HG03097 (cell line): ENCODE measurements at regions not wholly inside any gene's neighbourhood (a gene's known extent, or its start where the extent isn't known, plus 50 kb on each side); places are given as distances from the start of the nearest gene placed in this dataset.
"Not testable (repeated sequence)": the region's sequence is repeated elsewhere in the genome, so short reads cannot be mapped to it uniquely, and the experiment has no call there.

Source experiments
- ATAC-seq: cut with Tn5 transposase; IDR thresholded peaks from one replicate; pipeline ENCODE4 v1.9.1; 2021; ENCODE audit not compliant: unreplicated experiment, low FRiP score

GRCh38 chr14:84036840-84037239 lies 1493.1 kb upstream of the FLRT2 start:
- ATAC-seq: no peak

- no peak for ATAC-seq
Observed at GRCh38 chr14:84037593-84037992, 1492.4 kb upstream of the FLRT2 start.

DNA sequence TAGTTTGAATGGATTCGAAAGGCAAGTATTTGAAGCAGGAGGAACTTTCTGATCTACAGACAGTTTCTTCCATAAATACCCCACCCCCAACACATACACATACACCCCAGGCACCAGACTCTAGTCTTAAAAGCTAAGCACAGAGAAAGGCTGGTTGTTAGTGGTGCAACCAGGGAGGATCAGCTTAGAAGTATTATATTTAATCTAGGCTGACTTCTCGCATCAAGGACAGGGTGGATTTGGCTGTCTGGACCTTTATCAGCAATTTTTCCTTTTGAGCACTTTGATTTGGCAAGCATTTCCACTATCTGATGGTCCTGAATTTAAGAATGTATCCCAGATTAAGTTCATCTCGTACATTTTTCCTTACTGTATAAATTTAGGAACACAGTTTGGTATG lies 1489.8 kb upstream of the FLRT2 start:
- no peak for ATAC-seq

DNA sequence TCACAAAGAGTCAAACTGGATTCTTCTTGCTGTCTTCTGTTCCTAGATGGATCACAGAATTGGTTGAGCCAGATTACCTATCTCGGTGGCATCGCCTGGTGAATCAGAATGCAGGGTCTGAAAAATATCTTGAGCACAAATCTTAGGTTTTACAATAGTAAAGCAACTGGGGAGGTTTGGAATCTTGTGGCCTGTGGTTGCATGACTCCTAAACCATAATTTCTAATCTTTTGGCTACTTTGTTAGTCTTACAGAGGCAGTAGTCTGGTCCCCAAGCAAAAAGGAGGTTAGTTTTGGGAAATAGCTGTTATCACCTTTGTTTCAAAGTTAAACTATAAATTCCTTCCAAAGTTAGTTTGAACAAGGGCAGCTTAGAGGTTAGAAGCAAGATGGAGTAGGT lies 1488.5 kb upstream of the FLRT2 start:
- ATAC-seq: no peak

GRCh38 chr14:84042992-84043391 lies 1487.0 kb upstream of the FLRT2 start:
- ATAC-seq: no peak

DNA sequence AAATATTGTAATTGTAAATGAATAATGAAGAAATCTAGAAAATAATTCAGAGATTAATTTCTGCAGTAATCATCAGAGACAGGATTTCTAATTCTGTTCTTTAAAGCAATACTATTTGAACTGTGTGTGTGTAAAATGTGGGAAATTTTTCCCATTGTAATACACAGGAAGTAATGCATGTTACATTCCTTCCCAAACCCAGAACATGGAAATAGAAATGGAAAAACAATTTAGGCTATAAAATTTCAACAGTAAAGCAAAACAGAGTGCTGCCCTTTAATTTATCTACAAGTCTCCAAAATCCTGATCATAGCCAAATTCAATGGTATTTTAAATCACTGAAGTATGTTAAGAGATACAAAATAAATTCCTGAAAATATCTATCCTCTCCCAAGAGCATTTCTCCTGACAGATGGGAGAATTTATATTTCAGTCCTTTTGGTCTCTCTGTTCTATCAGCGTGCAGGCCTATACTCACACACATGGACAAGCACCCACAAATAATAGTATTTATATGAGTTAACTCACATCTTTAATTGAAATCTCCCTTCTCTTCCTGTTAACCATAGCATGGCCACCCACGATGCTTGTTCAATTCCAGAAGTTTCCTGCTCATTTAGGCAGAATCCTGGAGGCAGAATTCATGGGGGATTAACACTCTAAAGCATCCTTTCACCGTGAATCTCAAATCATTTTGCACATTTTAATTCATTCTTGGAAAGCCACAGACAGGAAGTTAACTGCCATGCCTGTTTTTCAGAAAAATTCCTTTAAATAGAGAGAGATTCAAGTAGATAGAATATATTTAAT lies 1465.4 kb upstream of the FLRT2 start:
- no peak for ATAC-seq

DNA sequence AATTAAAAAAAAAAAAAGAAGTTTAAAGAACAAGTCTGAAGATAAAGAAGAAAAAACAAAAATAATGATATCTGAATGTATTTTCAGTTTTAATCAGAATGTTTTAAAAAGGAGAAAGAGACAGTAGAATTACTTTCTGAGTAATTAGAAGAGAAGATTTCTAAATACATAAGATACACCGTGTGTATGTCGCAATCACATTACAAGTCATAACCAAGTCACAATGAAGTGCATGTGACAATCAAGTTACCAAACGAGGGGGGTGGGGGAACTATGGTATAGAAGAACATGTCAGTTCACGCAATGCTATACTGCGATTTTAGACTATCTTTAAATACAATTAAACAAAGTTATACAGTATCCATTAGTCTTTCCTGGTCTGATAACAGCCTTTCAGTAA lies 1464.1 kb upstream of the FLRT2 start:
- ATAC-seq: no peak

DNA sequence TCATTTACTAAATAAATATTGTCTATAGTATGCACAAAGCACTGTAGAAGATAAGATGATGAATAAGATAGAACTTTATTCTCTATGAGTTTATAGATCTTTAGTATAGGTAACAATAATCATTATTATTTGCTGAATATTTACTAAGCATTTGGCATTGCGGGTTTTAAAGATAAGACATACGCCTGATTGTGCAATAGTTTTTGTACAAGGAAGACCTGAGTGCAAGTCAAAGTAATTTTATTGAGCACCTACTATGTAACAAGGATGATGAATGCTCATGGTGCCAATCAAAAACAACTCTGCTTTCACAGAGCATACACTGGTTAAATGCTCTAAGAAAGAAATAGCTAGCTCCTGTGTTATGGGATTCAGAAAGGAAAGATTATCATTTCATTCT lies 1461.7 kb upstream of the FLRT2 start:
- ATAC-seq: no peak

DNA sequence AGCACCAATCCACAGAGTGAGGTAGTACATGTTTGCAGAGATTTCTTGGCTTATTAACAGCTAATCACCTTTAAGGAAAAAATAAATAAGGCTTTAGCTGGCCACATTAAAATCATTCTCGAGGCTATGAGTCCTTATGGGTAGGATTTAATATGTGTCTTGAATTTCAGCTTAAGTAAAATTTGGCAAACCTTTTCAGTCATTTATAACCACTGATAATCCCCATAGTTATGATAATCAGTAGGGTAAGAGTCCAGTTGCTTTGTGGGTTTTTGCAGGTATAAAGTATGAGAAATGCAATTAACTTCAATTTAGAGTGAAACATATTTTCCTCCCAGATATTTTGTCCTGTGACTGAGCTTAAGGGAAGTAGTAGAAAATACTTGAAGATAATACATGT lies 1458.9 kb upstream of the FLRT2 start:
- ATAC-seq: no peak

- no peak for ATAC-seq
Observed at GRCh38 chr14:84074626-84075025, 1455.3 kb upstream of the FLRT2 start.

DNA sequence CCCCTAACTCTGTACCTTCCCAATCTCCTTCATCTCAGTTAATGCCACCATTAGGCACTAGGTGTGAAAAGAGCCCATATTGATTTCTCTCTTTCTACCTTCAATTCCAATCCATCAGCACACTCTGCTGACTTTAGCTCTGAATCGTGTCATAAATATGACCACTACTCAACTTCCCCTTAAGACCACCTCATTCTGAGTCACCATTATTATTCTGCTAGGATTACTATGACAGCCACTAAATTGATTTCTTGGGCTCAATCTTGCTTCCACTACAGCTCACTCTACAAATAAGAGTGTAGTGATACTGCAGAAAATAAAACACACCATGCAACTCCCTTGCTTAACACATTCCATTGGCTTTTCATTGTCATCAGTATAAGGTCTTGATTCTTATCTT lies 1449.0 kb upstream of the FLRT2 start:
- no peak for ATAC-seq

- no peak for ATAC-seq
Observed at GRCh38 chr14:84084056-84084630, 1445.8 kb upstream of the FLRT2 start.

- ATAC-seq: no peak
Observed at GRCh38 chr14:84085493-84085892, 1444.5 kb upstream of the FLRT2 start.

GRCh38 chr14:84086714-84087113 lies 1443.2 kb upstream of the FLRT2 start:
- no peak for ATAC-seq

DNA sequence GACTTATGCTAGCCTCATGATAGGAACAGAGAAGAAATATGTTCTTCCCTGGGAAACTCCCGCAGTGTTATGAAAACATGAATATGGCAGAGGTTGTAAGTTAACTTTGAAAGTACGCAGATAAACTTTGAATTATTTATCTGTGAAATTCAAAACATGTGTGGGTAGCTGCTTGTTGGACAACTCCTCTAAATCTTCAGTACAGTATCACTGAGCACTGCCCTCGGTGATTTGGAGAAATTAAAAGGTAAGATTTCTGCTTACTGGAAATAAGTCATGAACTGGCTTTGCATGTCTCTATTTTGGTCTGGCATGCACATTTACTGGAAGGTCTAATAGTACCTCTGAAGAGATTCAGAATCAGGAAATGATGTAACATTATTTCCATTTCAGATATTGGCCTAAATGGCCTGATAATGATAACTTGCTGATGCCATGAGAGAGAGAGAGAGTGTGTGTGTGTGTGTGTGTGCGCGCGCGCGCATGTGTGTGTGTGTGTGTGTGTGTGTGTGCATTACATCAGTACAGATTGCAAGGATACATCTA lies 1441.9 kb upstream of the FLRT2 start:
- ATAC-seq: no peak

DNA sequence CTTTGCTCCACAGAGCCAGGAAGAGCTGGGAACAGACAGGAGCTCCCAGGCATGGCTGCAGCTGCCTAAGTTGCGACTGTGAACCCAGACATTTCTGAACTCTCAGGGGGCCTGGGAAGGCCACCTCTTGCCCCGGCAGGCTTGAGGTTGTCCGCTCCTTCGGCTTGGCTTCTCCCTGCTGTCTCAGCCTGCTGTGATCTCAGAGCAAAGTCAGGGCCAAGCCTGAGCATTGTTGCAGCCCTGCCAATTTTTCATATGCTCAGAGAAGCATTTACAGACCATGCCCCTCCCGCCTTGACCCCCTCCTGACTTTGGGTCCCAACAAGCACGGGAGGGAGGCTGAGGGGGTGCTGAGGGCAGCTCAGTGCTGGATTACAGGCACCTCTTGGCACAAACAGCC lies 1439.1 kb upstream of the FLRT2 start:
- ATAC-seq: no peak

DNA sequence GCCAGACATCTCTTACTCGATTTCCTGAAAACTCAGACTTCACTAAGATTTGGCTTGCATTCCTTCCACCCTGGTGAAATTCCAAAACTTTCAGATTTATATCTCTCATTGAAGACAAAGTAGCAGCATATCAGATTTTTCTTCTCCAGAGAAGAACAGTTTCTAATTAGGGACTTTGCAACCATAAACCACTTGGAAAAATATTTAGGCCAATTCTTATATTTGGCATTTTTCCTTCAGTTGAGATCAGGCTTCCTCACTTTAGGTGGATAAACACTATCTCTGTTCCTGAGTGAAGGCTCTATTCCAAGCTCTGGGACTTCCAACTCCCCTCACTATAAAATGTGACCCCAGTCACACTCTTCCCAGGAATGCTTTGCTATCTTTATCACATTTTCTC lies 1434.3 kb upstream of the FLRT2 start:
- ATAC-seq: no peak

DNA sequence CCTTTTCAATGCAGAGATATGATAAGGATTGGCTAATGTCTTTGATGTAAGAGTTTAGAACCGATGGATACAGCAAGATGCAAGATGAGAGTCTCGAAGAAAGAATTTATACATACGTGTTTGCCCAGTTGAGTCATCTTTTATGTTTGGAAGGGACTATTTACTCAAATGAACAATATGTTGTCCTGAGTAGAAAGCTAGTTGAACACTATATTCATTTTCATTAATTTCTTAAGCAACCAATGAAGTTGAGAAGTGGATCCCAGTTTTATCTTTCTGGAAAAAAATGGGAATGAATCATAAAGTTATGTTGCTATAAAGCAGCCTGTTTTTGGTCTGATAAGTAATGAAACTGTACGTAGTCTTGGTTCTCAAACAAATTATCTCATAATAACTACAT lies 1431.7 kb upstream of the FLRT2 start:
- ATAC-seq: no peak

DNA sequence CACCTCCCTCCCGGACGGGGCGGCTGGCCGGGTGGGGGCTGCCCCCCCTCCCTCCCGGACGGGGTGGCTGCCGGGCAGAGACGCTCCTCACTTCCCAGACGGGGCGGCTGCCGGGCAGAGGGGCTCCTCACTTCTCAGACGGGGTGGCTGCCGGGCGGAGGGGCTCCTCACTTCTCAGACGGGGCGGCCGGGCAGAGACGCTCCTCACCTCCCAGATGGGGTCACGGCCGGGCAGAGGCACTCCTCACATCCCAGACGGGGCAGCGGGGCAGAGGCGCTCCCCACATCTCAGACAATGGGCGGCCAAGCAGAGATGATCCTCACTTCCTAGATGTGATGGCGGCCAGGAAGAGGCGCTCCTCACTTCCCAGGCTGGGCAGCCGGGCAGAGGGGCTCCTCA lies 1430.4 kb upstream of the FLRT2 start:
- not testable (repeated sequence) for ATAC-seq

DNA sequence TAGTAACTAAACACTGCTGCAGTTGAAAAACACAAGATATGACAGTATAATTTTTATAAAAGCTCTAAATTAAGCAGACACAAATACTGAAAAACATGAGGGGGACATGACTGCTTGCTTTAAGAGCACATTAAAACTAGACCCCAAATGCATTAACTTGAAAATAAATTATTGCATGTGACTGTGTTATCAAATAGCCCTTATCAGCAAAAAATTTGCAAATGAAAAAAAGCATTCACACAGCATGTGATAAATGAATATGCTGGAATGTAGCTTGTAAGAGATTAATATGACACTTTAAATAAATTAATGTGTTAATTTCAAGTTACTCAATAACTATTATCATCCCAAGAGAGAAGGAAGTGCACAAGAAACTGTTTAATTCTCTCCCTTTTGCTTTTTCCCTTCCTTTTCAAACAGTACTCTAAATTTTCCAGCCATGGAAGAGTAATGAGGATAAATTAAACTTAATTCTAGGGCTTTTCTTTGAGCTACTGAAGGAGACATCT lies 1422.1 kb upstream of the FLRT2 start:
- ATAC-seq: no peak

GRCh38 chr14:84108746-84109457 lies 1421.0 kb upstream of the FLRT2 start:
- ATAC-seq: no peak
